D721Med (cell line): ENCODE measurements at regions not wholly inside any gene's neighbourhood (a gene's known extent, or its start where the extent isn't known, plus 50 kb on each side); places are given as distances from the start of the nearest gene placed in this dataset.

Experiments used
- DNase-seq: peaks from one replicate; pipeline ENCODE4 v3.0.0; 2011; ENCODE audit warnings: low spot score; ENCODE audit not compliant: insufficient read length
- FAIRE-seq: peaks from 2 replicates; lab custom pipeline; 2011; peaks lifted over from hg19 to GRCh38; lab: Jason Lieb, UNC
- TF ChIP-seq, protein P1 (sequence below): IDR thresholded peaks from 2 replicates; pipeline ENCODE4 v1.5.1; 2012; ENCODE audit warnings: mild to moderate bottlenecking, control low read depth; ENCODE audit not compliant: insufficient read depth; ENCODE audit errors: missing control alignments

DNA sequence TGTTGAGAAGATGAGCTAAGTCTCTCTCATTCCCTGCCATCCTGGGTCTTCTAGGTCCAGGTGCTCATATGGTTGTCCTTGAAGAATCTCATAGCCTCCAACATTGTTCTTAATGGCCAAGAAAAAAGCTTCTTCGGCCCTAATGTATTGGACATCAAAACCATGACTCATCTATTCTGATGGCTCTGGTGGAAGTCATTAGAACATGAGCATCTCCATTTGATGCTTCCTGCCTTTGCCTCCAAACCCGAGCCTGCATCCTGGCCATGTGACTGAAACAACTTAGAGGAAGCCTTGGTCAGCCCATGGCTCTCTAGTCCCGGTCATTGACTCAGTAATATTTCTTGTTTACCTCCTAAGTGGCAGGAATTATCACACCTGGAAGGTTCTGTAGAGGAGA, 264.1 kb upstream of the FZD8 start:
- no peak for DNase-seq
- no peak for FAIRE-seq
- TF ChIP-seq, protein P1, sequence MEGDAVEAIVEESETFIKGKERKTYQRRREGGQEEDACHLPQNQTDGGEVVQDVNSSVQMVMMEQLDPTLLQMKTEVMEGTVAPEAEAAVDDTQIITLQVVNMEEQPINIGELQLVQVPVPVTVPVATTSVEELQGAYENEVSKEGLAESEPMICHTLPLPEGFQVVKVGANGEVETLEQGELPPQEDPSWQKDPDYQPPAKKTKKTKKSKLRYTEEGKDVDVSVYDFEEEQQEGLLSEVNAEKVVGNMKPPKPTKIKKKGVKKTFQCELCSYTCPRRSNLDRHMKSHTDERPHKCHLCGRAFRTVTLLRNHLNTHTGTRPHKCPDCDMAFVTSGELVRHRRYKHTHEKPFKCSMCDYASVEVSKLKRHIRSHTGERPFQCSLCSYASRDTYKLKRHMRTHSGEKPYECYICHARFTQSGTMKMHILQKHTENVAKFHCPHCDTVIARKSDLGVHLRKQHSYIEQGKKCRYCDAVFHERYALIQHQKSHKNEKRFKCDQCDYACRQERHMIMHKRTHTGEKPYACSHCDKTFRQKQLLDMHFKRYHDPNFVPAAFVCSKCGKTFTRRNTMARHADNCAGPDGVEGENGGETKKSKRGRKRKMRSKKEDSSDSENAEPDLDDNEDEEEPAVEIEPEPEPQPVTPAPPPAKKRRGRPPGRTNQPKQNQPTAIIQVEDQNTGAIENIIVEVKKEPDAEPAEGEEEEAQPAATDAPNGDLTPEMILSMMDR = no peak

DNA sequence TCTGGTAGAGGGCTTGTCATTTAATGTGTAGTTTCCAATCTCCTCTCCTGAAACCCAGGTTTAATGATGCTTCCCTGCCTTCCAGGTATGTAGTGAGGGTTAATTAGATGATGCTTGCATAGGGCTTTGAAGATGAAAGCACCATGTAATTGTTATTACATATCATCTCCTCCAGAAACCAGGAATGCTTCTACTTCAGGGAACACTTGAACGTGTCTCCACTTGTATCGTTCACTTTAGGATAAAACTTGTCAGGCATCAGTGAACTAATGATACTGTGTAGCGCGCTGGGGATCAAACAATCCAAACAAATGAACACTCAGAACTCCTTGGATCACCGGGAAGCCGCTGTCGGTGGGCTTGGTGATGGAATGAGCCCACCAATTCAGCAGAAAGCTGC, 260.9 kb upstream of the FZD8 start:
- no peak for DNase-seq
- TF ChIP-seq, protein P1 = no peak
- no peak for FAIRE-seq

GRCh38 chr10:35898716-35899440, 256.8 kb upstream of the FZD8 start:
- no peak for DNase-seq
- TF ChIP-seq, protein P1 = no peak
- no peak for FAIRE-seq

DNA sequence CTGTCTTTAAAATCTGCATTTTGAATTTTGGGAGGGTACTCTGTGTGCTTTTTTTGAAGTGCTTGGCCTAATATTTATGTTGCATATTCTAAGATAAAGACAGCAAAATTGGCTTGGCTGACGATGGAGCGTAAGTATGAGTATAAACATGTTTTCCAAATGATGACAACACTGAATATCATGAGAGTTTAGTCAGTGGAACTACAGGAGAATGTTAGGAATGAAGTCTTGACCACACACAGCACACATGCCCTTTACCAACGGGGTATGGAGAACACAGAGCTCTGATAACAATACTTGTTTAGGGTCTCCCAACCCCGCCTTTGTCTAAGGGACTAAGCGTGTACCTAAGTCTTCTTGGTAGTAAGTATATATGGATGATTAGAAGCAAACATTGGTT, 253.9 kb upstream of the FZD8 start:
- FAIRE-seq = no peak

DNA sequence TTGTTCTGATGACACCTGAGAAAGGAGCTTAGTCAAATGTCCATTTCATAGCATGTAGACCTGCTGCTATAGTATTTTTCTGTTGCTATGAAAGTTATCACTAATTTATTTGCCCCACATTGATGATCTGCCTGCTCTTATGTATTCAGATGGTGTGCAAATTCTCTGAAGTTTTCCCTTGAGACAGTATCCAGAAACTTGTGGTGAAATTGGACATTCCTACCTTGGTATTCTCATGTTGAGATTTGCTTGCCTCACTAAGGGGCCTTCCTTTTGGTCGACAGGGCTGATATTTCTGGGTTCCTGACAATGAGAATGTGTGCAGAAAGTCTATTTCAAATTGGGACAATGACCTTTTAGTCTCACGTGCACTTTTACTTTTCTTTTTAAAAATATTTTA, 253.2 kb upstream of the FZD8 start:
- TF ChIP-seq, protein P1 = no peak
- DNase-seq (no peak), FAIRE-seq (no peak)

More for the DNA sequence above, 253.9 kb upstream of the FZD8 start:
- TF ChIP-seq, protein P1 = no peak
- DNase-seq = no peak

- DNase-seq (no peak), FAIRE-seq (no peak)
- TF ChIP-seq, protein P1 = no peak
Measured at GRCh38 chr10:35892526-35892925, 250.4 kb upstream of the FZD8 start.
